ENCODE measurements at regions not wholly inside any gene's neighbourhood (a gene's known extent, or its start where the extent isn't known, plus 50 kb on each side); places are given as distances from the start of the nearest gene placed in this dataset.

DNA sequence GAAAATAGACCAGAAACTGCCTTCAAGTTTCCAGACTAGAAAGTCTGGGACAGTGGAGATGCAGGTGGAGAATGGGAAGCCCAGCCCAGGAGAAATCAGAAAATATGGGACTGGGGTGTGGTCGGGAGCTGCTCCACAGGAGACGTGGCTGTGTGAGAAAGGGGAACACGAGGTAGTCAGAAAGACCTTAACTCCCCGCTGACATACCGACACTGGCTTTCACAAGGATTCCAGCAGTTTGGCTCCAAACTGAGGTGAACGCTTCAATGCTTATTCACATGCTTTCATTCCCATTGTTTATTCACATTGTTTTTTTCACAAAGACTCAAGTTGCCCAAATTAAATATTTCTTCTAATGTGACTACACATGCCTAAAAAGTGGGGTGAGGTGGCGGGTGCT is 111.5 kb upstream of the SLCO3A1 start:
- TF ChIP-seq, protein P1, sequence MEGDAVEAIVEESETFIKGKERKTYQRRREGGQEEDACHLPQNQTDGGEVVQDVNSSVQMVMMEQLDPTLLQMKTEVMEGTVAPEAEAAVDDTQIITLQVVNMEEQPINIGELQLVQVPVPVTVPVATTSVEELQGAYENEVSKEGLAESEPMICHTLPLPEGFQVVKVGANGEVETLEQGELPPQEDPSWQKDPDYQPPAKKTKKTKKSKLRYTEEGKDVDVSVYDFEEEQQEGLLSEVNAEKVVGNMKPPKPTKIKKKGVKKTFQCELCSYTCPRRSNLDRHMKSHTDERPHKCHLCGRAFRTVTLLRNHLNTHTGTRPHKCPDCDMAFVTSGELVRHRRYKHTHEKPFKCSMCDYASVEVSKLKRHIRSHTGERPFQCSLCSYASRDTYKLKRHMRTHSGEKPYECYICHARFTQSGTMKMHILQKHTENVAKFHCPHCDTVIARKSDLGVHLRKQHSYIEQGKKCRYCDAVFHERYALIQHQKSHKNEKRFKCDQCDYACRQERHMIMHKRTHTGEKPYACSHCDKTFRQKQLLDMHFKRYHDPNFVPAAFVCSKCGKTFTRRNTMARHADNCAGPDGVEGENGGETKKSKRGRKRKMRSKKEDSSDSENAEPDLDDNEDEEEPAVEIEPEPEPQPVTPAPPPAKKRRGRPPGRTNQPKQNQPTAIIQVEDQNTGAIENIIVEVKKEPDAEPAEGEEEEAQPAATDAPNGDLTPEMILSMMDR (IDR thresholded peaks at IDR 0.05; ENCODE audit: low read depth, low read length, missing control alignments): no peak
- in situ Hi-C loops (cut with HindIII; ENCODE audit: low sequenced_read_pairs): no loop called here
- DNase-seq (ENCODE audit: low read depth): no peak
- H3K4me3 ChIP-seq (ENCODE audit: low read depth, low read length): no peak overlapping the region

DNA sequence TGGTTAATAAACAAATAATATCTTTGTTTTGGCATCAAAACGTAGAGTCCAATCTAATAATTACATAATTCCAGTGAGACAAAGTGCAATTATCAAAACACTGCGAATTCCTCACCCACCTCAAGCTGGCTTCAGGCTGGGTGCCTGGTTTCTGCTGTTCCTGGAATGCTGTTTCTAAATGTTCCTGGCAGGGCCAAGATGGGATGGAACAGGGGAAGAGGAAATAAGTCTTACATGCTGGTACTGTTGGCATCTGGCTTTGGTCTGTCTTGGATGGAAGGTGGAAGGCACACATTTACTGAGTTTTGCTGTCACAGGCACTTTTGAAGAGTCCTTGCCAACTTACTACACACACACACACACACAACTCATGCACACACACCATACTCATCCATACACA is 101.9 kb upstream of the SLCO3A1 start:
- in situ Hi-C loops (cut with HindIII; ENCODE audit: low sequenced_read_pairs): no loop called here
- H3K4me3 ChIP-seq (ENCODE audit: low read depth, low read length): no peak overlapping the region
- TF ChIP-seq, protein P1 (IDR thresholded peaks at IDR 0.05; ENCODE audit: low read depth, low read length, missing control alignments): no peak
- DNase-seq (ENCODE audit: low read depth): no peak

DNA sequence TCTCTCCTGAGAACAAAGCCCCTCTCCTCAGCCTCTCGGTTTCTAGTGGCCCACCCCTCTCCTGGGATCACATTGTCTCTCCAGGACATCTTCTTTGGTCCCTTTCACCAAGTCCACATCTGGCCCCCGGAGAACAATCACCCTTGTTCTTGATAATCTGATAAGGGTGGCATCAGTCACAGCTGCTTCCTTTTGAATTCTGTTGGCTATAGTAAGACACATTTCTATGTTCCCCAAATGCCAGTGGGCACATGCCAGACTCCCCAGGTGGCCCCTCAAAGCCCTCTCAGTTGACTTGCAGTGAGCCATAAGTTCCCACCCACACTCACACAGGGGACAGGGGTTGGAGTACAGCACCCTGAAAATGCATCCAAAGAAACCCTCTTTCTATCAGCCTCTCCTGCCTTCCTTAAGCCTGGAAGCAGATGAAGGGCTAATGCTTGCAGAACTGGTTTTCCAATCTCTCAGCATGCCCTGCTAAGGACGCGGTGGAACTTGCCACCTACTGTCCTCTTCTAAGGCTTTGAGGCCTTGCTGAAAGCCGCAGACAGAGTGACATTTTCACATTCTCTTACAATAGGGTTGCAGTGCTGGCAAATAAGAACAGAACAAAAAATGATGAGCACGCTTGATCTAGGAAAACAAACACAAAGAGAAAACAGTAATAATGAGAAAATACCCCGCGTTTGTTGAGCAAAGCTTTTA is 101.3 kb upstream of the SLCO3A1 start:
- in situ Hi-C loops (cut with HindIII; ENCODE audit: low sequenced_read_pairs): no loop called here
- DNase-seq (ENCODE audit: low read depth): no peak
- no peak overlapping the region for H3K4me3 ChIP-seq (ENCODE audit: low read depth, low read length)
- TF ChIP-seq, protein P1 (IDR thresholded peaks at IDR 0.05; ENCODE audit: low read depth, low read length, missing control alignments): no peak

DNA sequence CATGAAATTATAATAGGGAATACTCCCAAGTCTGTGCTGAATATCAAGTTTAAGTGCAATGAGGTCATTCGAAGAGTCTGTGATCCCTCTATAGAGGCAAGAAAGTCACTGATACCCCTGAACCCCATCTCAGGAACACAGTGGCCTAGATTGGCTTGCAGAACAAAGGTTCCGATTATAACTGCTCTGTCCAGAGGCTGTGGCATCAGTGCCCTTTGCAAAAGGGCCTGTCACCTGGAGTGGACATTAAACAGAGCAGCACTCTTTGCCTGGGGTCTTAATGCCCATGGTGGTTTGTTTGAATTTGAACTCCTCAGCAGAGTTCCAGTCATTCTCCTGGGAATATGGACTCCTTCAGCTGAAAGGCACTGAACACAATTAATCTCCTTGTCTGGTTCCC is 93.9 kb upstream of the SLCO3A1 start:
- H3K4me3 ChIP-seq (ENCODE audit: low read depth, low read length): no peak overlapping the region
- in situ Hi-C loops (cut with HindIII; ENCODE audit: low sequenced_read_pairs): no loop called here
- TF ChIP-seq, protein P1 (IDR thresholded peaks at IDR 0.05; ENCODE audit: low read depth, low read length, missing control alignments): no peak
- no peak for DNase-seq (ENCODE audit: low read depth)

DNA sequence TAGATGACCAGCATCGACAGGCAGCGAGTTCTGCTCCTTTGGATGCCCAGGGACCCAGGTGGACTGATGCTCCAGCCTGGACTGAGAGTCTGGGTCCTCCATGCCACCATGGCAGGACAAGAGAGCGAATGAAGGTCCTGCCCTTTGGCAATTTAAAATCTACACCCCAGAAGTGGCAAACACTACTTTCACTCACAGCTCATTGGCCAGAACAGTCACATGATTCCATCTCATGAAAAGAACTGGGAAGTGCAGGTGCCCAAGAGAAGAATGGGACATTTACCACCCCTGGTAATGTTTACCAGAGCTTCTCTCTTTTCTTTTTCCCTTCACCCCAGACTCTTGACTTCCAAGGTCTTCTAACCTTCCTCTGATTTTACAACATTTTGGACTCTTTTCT is 87.8 kb upstream of the SLCO3A1 start:
- in situ Hi-C loops (cut with HindIII; ENCODE audit: low sequenced_read_pairs): no loop called here

DNA sequence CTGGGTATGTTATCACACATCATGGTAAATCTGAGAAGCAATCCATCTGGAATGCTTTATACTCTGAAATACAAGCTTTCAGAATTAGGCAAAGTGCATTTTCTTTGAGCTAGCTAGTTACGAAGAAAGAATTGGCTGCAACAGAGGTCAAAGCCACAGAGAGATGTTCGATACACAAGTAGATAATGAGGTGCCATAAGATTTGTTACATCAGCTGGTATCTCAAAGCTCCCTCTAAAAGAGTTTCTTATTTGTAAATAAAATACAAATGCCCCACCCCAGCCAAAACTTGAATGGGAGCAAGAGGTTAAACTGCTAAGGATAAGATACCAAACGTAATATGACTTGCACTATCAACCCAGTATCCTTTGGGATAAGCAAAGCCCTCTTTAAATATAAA is 84.0 kb upstream of the SLCO3A1 start:
- TF ChIP-seq, protein P1 (IDR thresholded peaks at IDR 0.05; ENCODE audit: low read depth, low read length, missing control alignments): no peak
- in situ Hi-C loops (cut with HindIII; ENCODE audit: low sequenced_read_pairs): no loop called here
- DNase-seq (ENCODE audit: low read depth): no peak
- H3K4me3 ChIP-seq (ENCODE audit: low read depth, low read length): no peak overlapping the region

More for the DNA sequence above, 87.8 kb upstream of the SLCO3A1 start:
- TF ChIP-seq, protein P1 (IDR thresholded peaks at IDR 0.05; ENCODE audit: low read depth, low read length, missing control alignments): no peak
- no peak overlapping the region for H3K4me3 ChIP-seq (ENCODE audit: low read depth, low read length)
- no peak for DNase-seq (ENCODE audit: low read depth)
